ENCODE measurements at regions not wholly inside any gene's neighbourhood (a gene's known extent, or its start where the extent isn't known, plus 50 kb on each side); places are given as distances from the start of the nearest gene placed in this dataset.

DNA sequence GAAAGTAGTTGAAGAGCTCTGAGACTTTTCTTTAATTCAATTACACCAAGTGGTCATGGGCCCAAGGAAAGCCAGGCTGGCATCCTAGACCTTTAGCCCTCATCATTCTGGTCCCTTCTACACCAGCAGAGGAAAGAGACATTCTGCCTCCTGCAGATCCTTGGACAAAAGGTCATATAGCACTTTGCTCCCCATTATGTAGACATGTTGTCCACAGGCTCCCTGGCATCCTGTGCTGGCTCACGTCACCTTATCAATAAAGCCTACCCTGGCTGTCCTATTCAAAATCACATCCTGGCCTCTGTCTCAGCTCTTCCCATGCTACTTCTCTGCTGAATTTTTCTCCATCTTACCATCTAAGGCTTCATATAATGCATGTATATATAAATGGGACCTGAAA is 61.6 kb upstream of the MAF start:
- Histone ChIP-seq H3T11ph (ENCODE audit: low read length) (no peak overlapping the region), H3K79me2 (ENCODE audit: insufficient read depth, low read length) (no peaks in the 10 kb centered on the region), H3K23me2 (ENCODE audit: insufficient read length, low read depth, low read length, poor library complexity, severe bottlenecking) (no peaks in the 10 kb centered on the region), H2BK20ac (ENCODE audit: low read depth, low read length, poor library complexity, severe bottlenecking) (no peak overlapping the region), H3K4me1 (ENCODE audit: insufficient read depth, low read length) (no peaks in the 10 kb centered on the region), H3K79me1 (ENCODE audit: insufficient read depth, low read depth, low read length, poor library complexity, severe bottlenecking) (no peaks in the 10 kb centered on the region), H3K9ac (ENCODE audit: extremely low read depth, insufficient read length, low read length) (no peak overlapping the region), H2BK12ac (ENCODE audit: insufficient read length, low read depth, low read length) (no peak overlapping the region), H3K4me2 (ENCODE audit: insufficient read depth, insufficient read length, low read length) (no peak overlapping the region), H4K20me1 (ENCODE audit: control insufficient read depth, insufficient read depth, insufficient read length) (no peaks in the 10 kb centered on the region), H3K9me3 (ENCODE audit: control insufficient read depth, low read depth, low read length) (no peaks in the 10 kb centered on the region), H2AFZ (ENCODE audit: low read length) (no peak overlapping the region), H4K91ac (ENCODE audit: insufficient read length, low read depth, low read length) (no peak overlapping the region), H2BK5ac (ENCODE audit: insufficient read length, low read length) (no peak overlapping the region), H2AK5ac (ENCODE audit: insufficient read length, low read length) (no peak overlapping the region), H2BK120ac (ENCODE audit: low read depth, low read length, poor library complexity, severe bottlenecking) (no peak overlapping the region), H3K4ac (ENCODE audit: low read depth, low read length) (no peak overlapping the region), H3K18ac (ENCODE audit: insufficient read length, low read depth, low read length) (no peak overlapping the region), H3K14ac (ENCODE audit: insufficient read depth, low read length) (no peak overlapping the region), H3K27me3 (ENCODE audit: insufficient read depth, low read length) (no peaks in the 10 kb centered on the region), H4K5ac (ENCODE audit: insufficient read length, low read depth, low read length) (no peak overlapping the region), H4K8ac (replicated peaks; ENCODE audit: insufficient read length, low read depth, low read length) (no peak overlapping the region), H3K27ac (ENCODE audit: insufficient read length, low read depth, low read length) (no peak overlapping the region), H3K23ac (ENCODE audit: insufficient read length, low read depth, low read length) (no peak overlapping the region), H2BK15ac (ENCODE audit: low read depth, low read length) (no peak overlapping the region), H3K56ac (ENCODE audit: insufficient read length, low read depth, low read length) (no peak overlapping the region)
- Mint-ChIP-seq H3K4me3 (no peak overlapping the region), H3K36me3 (ENCODE audit: insufficient read depth in 1 of 3, low read depth in 3 of 3) (no peaks in the 10 kb centered on the region; a peak in 1 of 7 replicates), H3K27me3 (ENCODE audit: low read depth) (peaks cover 2% of the 10 kb centered on the region; the same call in 1 of the 2 replicates), H3K4me1 (peaks cover 0 to under 1% of the 10 kb centered on the region in 2 experiments; a peak in 2 of 4 replicates), H3K9me3 (peaks cover 6 to 8% of the 10 kb centered on the region in 2 experiments; a peak in 4 of 5 replicates), H3K27ac (no peak overlapping the region)
- no CpG with 5 or more reads among the region's 1 CpG for WGBS (ENCODE audit: extremely low coverage, insufficient read length, low lambda C conversion rate)
- TF ChIP-seq, protein P1, sequence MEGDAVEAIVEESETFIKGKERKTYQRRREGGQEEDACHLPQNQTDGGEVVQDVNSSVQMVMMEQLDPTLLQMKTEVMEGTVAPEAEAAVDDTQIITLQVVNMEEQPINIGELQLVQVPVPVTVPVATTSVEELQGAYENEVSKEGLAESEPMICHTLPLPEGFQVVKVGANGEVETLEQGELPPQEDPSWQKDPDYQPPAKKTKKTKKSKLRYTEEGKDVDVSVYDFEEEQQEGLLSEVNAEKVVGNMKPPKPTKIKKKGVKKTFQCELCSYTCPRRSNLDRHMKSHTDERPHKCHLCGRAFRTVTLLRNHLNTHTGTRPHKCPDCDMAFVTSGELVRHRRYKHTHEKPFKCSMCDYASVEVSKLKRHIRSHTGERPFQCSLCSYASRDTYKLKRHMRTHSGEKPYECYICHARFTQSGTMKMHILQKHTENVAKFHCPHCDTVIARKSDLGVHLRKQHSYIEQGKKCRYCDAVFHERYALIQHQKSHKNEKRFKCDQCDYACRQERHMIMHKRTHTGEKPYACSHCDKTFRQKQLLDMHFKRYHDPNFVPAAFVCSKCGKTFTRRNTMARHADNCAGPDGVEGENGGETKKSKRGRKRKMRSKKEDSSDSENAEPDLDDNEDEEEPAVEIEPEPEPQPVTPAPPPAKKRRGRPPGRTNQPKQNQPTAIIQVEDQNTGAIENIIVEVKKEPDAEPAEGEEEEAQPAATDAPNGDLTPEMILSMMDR (conservative IDR thresholded peaks at IDR 0.05), result no peak
- DNase-seq, result no peak

All from H9 (cell line).